HUES6 (cell line): ENCODE measurements at regions not wholly inside any gene's neighbourhood (a gene's known extent, or its start where the extent isn't known, plus 50 kb on each side); places are given as distances from the start of the nearest gene placed in this dataset.

ENCODE experiments used
- H3K27ac ChIP-seq: 2 replicates; pipeline ENCODE4 v1.7.0; 2013; ENCODE audit warnings: low read depth, mild to moderate bottlenecking, low read length, inconsistent platforms
- H3K27me3 ChIP-seq: 2 replicates; pipeline ENCODE4 v1.6.1; 2013; ENCODE audit warnings: low read length; ENCODE audit not compliant: control insufficient read depth, insufficient read depth
- H3K36me3 ChIP-seq: 2 replicates; pipeline ENCODE4 v1.6.1; 2013; ENCODE audit warnings: low read length; ENCODE audit not compliant: control insufficient read depth, insufficient read depth
- H3K4me1 ChIP-seq: 2 replicates; pipeline ENCODE4 v1.6.1; 2013; ENCODE audit warnings: low read length; ENCODE audit not compliant: control insufficient read depth, insufficient read depth
- H3K4me3 ChIP-seq: 2 replicates; pipeline ENCODE4 v1.5.1; 2013; ENCODE audit warnings: low read depth, low read length
- H3K9ac ChIP-seq: one replicate; pipeline ENCODE4 v1.6.1; 2013; ENCODE audit warnings: mild to moderate bottlenecking, low read length
- H3K9me3 ChIP-seq: 2 replicates; pipeline ENCODE4 v1.6.1; 2013; ENCODE audit warnings: low read depth, low read length; ENCODE audit not compliant: control insufficient read depth, insufficient read depth

GRCh38 chr3:117079997-117080396 is 370.4 kb downstream of the TUSC7 start:
- H3K27ac ChIP-seq: no peak overlapping the region
- no peak overlapping the region for H3K9ac ChIP-seq
- H3K36me3 ChIP-seq: no peaks in the 10 kb centered on the region
- H3K27me3 ChIP-seq: no peaks in the 10 kb centered on the region
- peaks cover 16% of the 10 kb centered on the region for H3K4me1 ChIP-seq
- no peak overlapping the region for H3K4me3 ChIP-seq
- H3K9me3 ChIP-seq: no peaks in the 10 kb centered on the region

- Histone ChIP-seq H3K4me3 (no peak overlapping the region), H3K27me3 (no peaks in the 10 kb centered on the region), H3K4me1 (peaks cover 16% of the 10 kb centered on the region), H3K36me3 (no peaks in the 10 kb centered on the region), H3K9me3 (no peaks in the 10 kb centered on the region), H3K27ac (no peak overlapping the region), H3K9ac (no peak overlapping the region)
Measured at GRCh38 chr3:117080872-117081271, 371.3 kb downstream of the TUSC7 start.

GRCh38 chr3:117084277-117084676 is 374.7 kb downstream of the TUSC7 start:
- no peak overlapping the region for H3K9ac ChIP-seq
- H3K36me3 ChIP-seq: no peaks in the 10 kb centered on the region
- H3K4me1 ChIP-seq: peaks cover 16% of the 10 kb centered on the region
- no peaks in the 10 kb centered on the region for H3K27me3 ChIP-seq
- no peak overlapping the region for H3K4me3 ChIP-seq
- no peak overlapping the region for H3K27ac ChIP-seq
- H3K9me3 ChIP-seq: no peaks in the 10 kb centered on the region

- Histone ChIP-seq H3K27me3 (no peaks in the 10 kb centered on the region), H3K4me3 (no peak overlapping the region), H3K9ac (no peak overlapping the region), H3K36me3 (no peaks in the 10 kb centered on the region), H3K27ac (no peak overlapping the region), H3K9me3 (no peaks in the 10 kb centered on the region), H3K4me1 (peaks cover 16% of the 10 kb centered on the region)
Measured at GRCh38 chr3:117084739-117085270, 375.2 kb downstream of the TUSC7 start.

- no peak overlapping the region for H3K4me3 ChIP-seq
- H3K27ac ChIP-seq: no peak overlapping the region
- no peaks in the 10 kb centered on the region for H3K27me3 ChIP-seq
- no peak overlapping the region for H3K9ac ChIP-seq
- no peaks in the 10 kb centered on the region for H3K36me3 ChIP-seq
- peaks cover 3% of the 10 kb centered on the region; the same call in 1 of the 2 replicates for H3K9me3 ChIP-seq
- H3K4me1 ChIP-seq: no peaks in the 10 kb centered on the region; the same call in 1 of the 2 replicates
Measured at GRCh38 chr3:117091676-117092075, 382.1 kb downstream of the TUSC7 start.

GRCh38 chr3:117096549-117096948 is 387.0 kb downstream of the TUSC7 start:
- Histone ChIP-seq H3K36me3 (no peaks in the 10 kb centered on the region), H3K9me3 (no peaks in the 10 kb centered on the region), H3K27ac (no peak overlapping the region), H3K4me3 (no peak overlapping the region), H3K4me1 (no peaks in the 10 kb centered on the region; the same call in 1 of the 2 replicates), H3K9ac (no peak overlapping the region), H3K27me3 (no peaks in the 10 kb centered on the region)

- H3K27ac ChIP-seq: no peak overlapping the region
- H3K36me3 ChIP-seq: no peaks in the 10 kb centered on the region
- H3K4me3 ChIP-seq: no peak overlapping the region
- no peak overlapping the region for H3K9ac ChIP-seq
- H3K4me1 ChIP-seq: no peaks in the 10 kb centered on the region
- no peaks in the 10 kb centered on the region for H3K9me3 ChIP-seq
- no peaks in the 10 kb centered on the region for H3K27me3 ChIP-seq
Measured at GRCh38 chr3:117097351-117097750, 387.8 kb downstream of the TUSC7 start.

- Histone ChIP-seq H3K9ac (no peak overlapping the region), H3K4me1 (no peaks in the 10 kb centered on the region; the same call in 1 of the 2 replicates), H3K27ac (no peak overlapping the region), H3K9me3 (peaks cover 10% of the 10 kb centered on the region), H3K4me3 (no peak overlapping the region), H3K27me3 (no peaks in the 10 kb centered on the region), H3K36me3 (no peaks in the 10 kb centered on the region)
Measured at GRCh38 chr3:117101697-117102096, 392.1 kb downstream of the TUSC7 start.

- H3K4me3 ChIP-seq: no peak overlapping the region
- H3K27ac ChIP-seq: no peak overlapping the region
- H3K27me3 ChIP-seq: no peaks in the 10 kb centered on the region
- no peaks in the 10 kb centered on the region; the same call in 1 of the 2 replicates for H3K4me1 ChIP-seq
- H3K9ac ChIP-seq: no peak overlapping the region
- H3K36me3 ChIP-seq: no peaks in the 10 kb centered on the region
- peaks cover 10% of the 10 kb centered on the region for H3K9me3 ChIP-seq
Measured at GRCh38 chr3:117102426-117102825, 392.8 kb downstream of the TUSC7 start.

GRCh38 chr3:117103675-117104074 is 394.1 kb downstream of the TUSC7 start:
- H3K36me3 ChIP-seq: no peaks in the 10 kb centered on the region
- peaks cover 10% of the 10 kb centered on the region for H3K9me3 ChIP-seq
- H3K4me1 ChIP-seq: no peaks in the 10 kb centered on the region; the same call in 1 of the 2 replicates
- no peak overlapping the region for H3K9ac ChIP-seq
- H3K27me3 ChIP-seq: no peaks in the 10 kb centered on the region
- H3K4me3 ChIP-seq: no peak overlapping the region
- no peak overlapping the region for H3K27ac ChIP-seq

- Histone ChIP-seq H3K9me3 (peaks cover 10% of the 10 kb centered on the region), H3K4me1 (no peaks in the 10 kb centered on the region; the same call in 1 of the 2 replicates), H3K4me3 (no peak overlapping the region), H3K27me3 (no peaks in the 10 kb centered on the region), H3K9ac (no peak overlapping the region), H3K27ac (no peak overlapping the region), H3K36me3 (no peaks in the 10 kb centered on the region)
Measured at GRCh38 chr3:117104381-117104780, 394.8 kb downstream of the TUSC7 start.
